ENCODE measurements at regions not wholly inside any gene's neighbourhood (a gene's known extent, or its start where the extent isn't known, plus 50 kb on each side); places are given as distances from the start of the nearest gene placed in this dataset.

DNA sequence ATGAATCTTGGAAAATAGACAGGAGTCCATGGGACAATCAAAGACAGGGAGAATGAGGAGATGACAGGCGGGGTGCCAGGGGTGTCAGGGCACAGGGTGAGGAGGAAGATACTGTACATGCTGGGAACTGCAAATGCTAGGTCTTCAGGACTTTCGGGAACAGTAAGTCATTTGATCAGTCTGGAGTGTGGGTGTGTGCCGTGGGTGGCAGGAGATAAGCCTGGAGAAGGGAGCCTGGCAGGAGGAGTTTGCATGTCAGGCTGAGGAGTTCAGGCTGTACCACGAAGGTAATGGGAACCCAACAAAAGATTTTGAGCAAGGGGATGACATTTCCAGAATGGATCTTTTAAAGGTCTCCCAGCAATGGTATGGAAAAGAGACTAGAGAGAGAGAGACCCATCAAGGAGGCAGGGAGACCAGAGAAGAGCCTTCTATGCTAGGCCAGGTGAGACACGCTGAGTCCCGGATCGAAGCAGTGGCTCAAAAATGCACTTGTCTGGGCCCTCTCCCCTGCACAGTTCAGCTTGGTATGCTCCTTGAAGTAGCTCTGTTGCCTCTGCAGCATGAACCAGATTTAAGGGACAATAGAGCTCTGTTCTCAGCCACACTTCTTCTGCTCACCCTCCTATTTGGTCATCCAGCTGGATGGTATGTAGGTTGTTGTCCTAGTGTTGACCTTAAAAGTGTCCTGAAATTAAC, 77.0 kb upstream of the FER start:
- H3K79me2 ChIP-seq (ENCODE audit: insufficient read depth, low read length), result no peaks in the 10 kb centered on the region
- no peak for TF ChIP-seq EZH2 (IDR thresholded peaks at IDR 0.05; ENCODE audit: borderline replicate concordance, low read depth, low read length, severe bottlenecking)
- TF ChIP-seq, protein P1, sequence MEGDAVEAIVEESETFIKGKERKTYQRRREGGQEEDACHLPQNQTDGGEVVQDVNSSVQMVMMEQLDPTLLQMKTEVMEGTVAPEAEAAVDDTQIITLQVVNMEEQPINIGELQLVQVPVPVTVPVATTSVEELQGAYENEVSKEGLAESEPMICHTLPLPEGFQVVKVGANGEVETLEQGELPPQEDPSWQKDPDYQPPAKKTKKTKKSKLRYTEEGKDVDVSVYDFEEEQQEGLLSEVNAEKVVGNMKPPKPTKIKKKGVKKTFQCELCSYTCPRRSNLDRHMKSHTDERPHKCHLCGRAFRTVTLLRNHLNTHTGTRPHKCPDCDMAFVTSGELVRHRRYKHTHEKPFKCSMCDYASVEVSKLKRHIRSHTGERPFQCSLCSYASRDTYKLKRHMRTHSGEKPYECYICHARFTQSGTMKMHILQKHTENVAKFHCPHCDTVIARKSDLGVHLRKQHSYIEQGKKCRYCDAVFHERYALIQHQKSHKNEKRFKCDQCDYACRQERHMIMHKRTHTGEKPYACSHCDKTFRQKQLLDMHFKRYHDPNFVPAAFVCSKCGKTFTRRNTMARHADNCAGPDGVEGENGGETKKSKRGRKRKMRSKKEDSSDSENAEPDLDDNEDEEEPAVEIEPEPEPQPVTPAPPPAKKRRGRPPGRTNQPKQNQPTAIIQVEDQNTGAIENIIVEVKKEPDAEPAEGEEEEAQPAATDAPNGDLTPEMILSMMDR (IDR thresholded peaks at IDR 0.05; ENCODE audit: borderline replicate concordance, extremely low read depth, low read length, poor library complexity, severe bottlenecking), result no peak

DNA sequence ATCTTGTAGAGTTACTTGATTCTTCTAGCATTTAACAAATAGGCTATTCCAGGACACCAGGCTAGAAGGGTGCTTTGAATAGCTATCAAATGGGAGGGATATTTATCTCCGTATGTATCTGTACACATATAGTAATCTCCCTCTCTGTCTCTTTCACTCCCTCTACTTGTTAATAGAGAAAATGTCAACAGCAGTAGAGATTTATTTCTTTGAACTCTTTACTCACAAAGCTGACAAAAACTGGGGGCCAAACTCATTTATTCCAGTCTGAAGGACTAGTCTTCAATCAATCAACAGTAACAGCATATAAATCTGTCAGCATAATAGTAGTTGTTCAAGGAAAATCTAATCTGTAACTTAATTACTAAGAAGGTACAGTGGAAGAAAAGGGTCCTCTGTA, 78.2 kb upstream of the FER start:
- TF ChIP-seq, protein P1 (IDR thresholded peaks at IDR 0.05; ENCODE audit: borderline replicate concordance, extremely low read depth, low read length, poor library complexity, severe bottlenecking), result no peak
- no peak for TF ChIP-seq EZH2 (IDR thresholded peaks at IDR 0.05; ENCODE audit: borderline replicate concordance, low read depth, low read length, severe bottlenecking)
- Histone ChIP-seq H3K27me3 (ENCODE audit: insufficient read depth, low read length, poor library complexity) (no peaks in the 10 kb centered on the region), H3K27ac (ENCODE audit: low read length) (no peak overlapping the region), H3K4me2 (ENCODE audit: insufficient read depth, low read length) (no peak overlapping the region), H3K79me2 (ENCODE audit: insufficient read depth, low read length) (no peaks in the 10 kb centered on the region), H3K9me3 (ENCODE audit: insufficient read depth, low read length, severe bottlenecking) (no peaks in the 10 kb centered on the region), H3K9ac (ENCODE audit: low read depth, low read length) (no peak overlapping the region), H4K20me1 (ENCODE audit: insufficient read depth, low read length) (no peaks in the 10 kb centered on the region), H3K4me1 (ENCODE audit: insufficient read depth, low read length) (no peaks in the 10 kb centered on the region), H3K36me3 (ENCODE audit: insufficient read depth, low read length) (no peaks in the 10 kb centered on the region), H3K4me3 (ENCODE audit: low read depth in 1 of 2, low read length in 2 of 2) (no peak overlapping the region), H2AFZ (ENCODE audit: low read depth, low read length) (no peak overlapping the region)
- no peak for ATAC-seq (ENCODE audit: insufficient read depth, low read depth)
- DNase-seq, result no peak

More for the DNA sequence above, 77.0 kb upstream of the FER start:
- Histone ChIP-seq H3K4me3 (ENCODE audit: low read depth in 1 of 2, low read length in 2 of 2) (no peak overlapping the region), H2AFZ (ENCODE audit: low read depth, low read length) (no peak overlapping the region), H3K4me1 (ENCODE audit: insufficient read depth, low read length) (no peaks in the 10 kb centered on the region), H3K9me3 (ENCODE audit: insufficient read depth, low read length, severe bottlenecking) (no peaks in the 10 kb centered on the region), H3K27ac (ENCODE audit: low read length) (no peak overlapping the region), H3K27me3 (ENCODE audit: insufficient read depth, low read length, poor library complexity) (no peaks in the 10 kb centered on the region), H4K20me1 (ENCODE audit: insufficient read depth, low read length) (no peaks in the 10 kb centered on the region), H3K36me3 (ENCODE audit: insufficient read depth, low read length) (no peaks in the 10 kb centered on the region), H3K9ac (ENCODE audit: low read depth, low read length) (no peak overlapping the region), H3K4me2 (ENCODE audit: insufficient read depth, low read length) (no peak overlapping the region)
- no peak for ATAC-seq (ENCODE audit: insufficient read depth, low read depth)
- no peak for DNase-seq

DNA sequence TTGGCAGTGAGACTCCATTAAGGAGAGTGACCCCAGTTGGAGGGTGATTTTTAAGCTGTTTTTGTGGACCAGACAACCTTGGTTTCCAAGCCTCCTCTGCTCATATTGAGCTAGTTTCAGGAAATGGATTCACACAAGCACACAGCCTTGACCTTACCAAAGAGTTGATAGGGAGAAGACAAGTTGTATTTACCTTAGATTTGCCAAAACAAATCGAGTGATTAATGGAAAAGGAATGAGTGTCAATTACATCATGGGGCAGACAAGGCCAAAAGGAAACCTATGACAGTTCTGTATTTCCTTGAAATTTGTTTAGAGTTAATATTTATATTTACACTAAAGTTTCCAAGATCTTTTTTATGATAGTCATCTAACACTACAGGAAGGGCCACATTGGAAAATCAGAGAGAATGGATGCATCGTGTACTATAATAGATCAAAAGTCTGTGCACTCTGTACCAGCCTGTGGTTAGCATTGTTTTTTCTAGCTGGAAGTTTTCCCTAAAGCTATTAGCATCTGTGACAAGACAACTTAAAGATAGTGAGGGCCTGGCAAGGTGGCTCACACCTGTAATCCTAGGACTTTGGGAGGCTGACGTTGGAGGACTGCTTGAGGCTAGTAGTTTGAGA, 86.0 kb upstream of the FER start:
- no peak overlapping the region for H3K4me2 ChIP-seq (ENCODE audit: insufficient read depth, low read length)
- no peaks in the 10 kb centered on the region for H3K79me2 ChIP-seq (ENCODE audit: insufficient read depth, low read length)
- no peaks in the 10 kb centered on the region for H3K27me3 ChIP-seq (ENCODE audit: insufficient read depth, low read length, poor library complexity)
- ATAC-seq (ENCODE audit: insufficient read depth, low read depth) (no peak), DNase-seq (no peak)
- H3K36me3 ChIP-seq (ENCODE audit: insufficient read depth, low read length), result no peaks in the 10 kb centered on the region
- TF ChIP-seq, protein P1 (IDR thresholded peaks at IDR 0.05; ENCODE audit: borderline replicate concordance, extremely low read depth, low read length, poor library complexity, severe bottlenecking), result no peak
- TF ChIP-seq EZH2 (IDR thresholded peaks at IDR 0.05; ENCODE audit: borderline replicate concordance, low read depth, low read length, severe bottlenecking), result no peak
- no peak overlapping the region for H2AFZ ChIP-seq (ENCODE audit: low read depth, low read length)
- H3K9ac ChIP-seq (ENCODE audit: low read depth, low read length), result no peak overlapping the region
- H3K9me3 ChIP-seq (ENCODE audit: insufficient read depth, low read length, severe bottlenecking), result no peaks in the 10 kb centered on the region
- no peak overlapping the region for H3K4me3 ChIP-seq (ENCODE audit: low read depth in 1 of 2, low read length in 2 of 2)
- H3K27ac ChIP-seq (ENCODE audit: low read length), result no peak overlapping the region
- H4K20me1 ChIP-seq (ENCODE audit: insufficient read depth, low read length), result no peaks in the 10 kb centered on the region
- H3K4me1 ChIP-seq (ENCODE audit: insufficient read depth, low read length), result no peaks in the 10 kb centered on the region
